ENCODE measurements at regions not wholly inside any gene's neighbourhood (a gene's known extent, or its start where the extent isn't known, plus 50 kb on each side); places are given as distances from the start of the nearest gene placed in this dataset.

- no peak overlapping the region for H3K4me3 ChIP-seq (ENCODE audit: control insufficient read depth in 2 of 3, extremely low read depth in 1 of 3, insufficient read depth in 2 of 3, low read depth in 1 of 3, low read length in 3 of 3)
- H2AFZ ChIP-seq (ENCODE audit: control insufficient read depth, low read length): no peak overlapping the region
- DNase-seq (ENCODE audit: low read depth, low spot score) (no peak), FAIRE-seq (no peak)
- H3K9me1 ChIP-seq (ENCODE audit: control insufficient read depth, extremely low read depth, insufficient read depth, low read length): no peaks in the 10 kb centered on the region
- dilution Hi-C loops (cut with MboI; ENCODE audit: extremely low pct_ligation_motif_present, low sequenced_read_pairs): no loop called here
- no peaks in the 10 kb centered on the region for H4K20me1 ChIP-seq (ENCODE audit: control insufficient read depth, extremely low read depth, insufficient read depth, low read length)
- no peaks in the 10 kb centered on the region for H3K27me3 ChIP-seq (ENCODE audit: control insufficient read depth, extremely low read depth, insufficient read depth, low read length)
- no peak overlapping the region for H3K4me2 ChIP-seq (ENCODE audit: control insufficient read depth, extremely low read depth, insufficient read depth, low read depth, low read length)
- no peaks in the 10 kb centered on the region for H3K36me3 ChIP-seq (ENCODE audit: control insufficient read depth in 2 of 2, extremely low read depth in 1 of 2, insufficient read depth in 2 of 2, low read length in 2 of 2)
- no peak for TF ChIP-seq EZH2 (IDR thresholded peaks at IDR 0.05; ENCODE audit: low read length)
- no peak for TF ChIP-seq CTCF (optimal IDR thresholded peaks at IDR 0.05 in 1 of 3, IDR thresholded peaks at IDR 0.05 in 1 of 3, conservative IDR thresholded peaks at IDR 0.05 in 1 of 3; ENCODE audit: extremely low read depth in 1 of 3, insufficient read depth in 2 of 3, low read length in 3 of 3)
- H3K27ac ChIP-seq (ENCODE audit: control insufficient read depth, insufficient read depth, low read length): no peak overlapping the region
- no peak overlapping the region for H3K9ac ChIP-seq (ENCODE audit: control insufficient read depth, extremely low read depth, insufficient read depth, low read length)
- no peaks in the 10 kb centered on the region for H3K9me3 ChIP-seq (ENCODE audit: control insufficient read depth, low read depth, low read length)
- no peaks in the 10 kb centered on the region for H3K4me1 ChIP-seq (ENCODE audit: control insufficient read depth, extremely low read depth, insufficient read depth, low read length)
- no peaks in the 10 kb centered on the region for H3K79me2 ChIP-seq (ENCODE audit: control insufficient read depth, insufficient read depth, low read length)
These were observed 304.5 kb downstream of the JRKL start for GRCh38 chr11:96694338-96694737.

- no peak overlapping the region for H3K27ac ChIP-seq (ENCODE audit: control insufficient read depth, insufficient read depth, low read length)
- H2AFZ ChIP-seq (ENCODE audit: control insufficient read depth, low read length): no peak overlapping the region
- no peak for DNase-seq (ENCODE audit: low read depth, low spot score)
- dilution Hi-C loops (cut with MboI; ENCODE audit: extremely low pct_ligation_motif_present, low sequenced_read_pairs): no loop called here
- no peaks in the 10 kb centered on the region for H3K79me2 ChIP-seq (ENCODE audit: control insufficient read depth, insufficient read depth, low read length)
- no peaks in the 10 kb centered on the region for H3K9me3 ChIP-seq (ENCODE audit: control insufficient read depth, low read depth, low read length)
- no peak overlapping the region for H3K4me3 ChIP-seq (ENCODE audit: control insufficient read depth in 2 of 3, extremely low read depth in 1 of 3, insufficient read depth in 2 of 3, low read depth in 1 of 3, low read length in 3 of 3)
- H3K9ac ChIP-seq (ENCODE audit: control insufficient read depth, extremely low read depth, insufficient read depth, low read length): no peak overlapping the region
- H3K4me2 ChIP-seq (ENCODE audit: control insufficient read depth, extremely low read depth, insufficient read depth, low read depth, low read length): no peak overlapping the region
- H4K20me1 ChIP-seq (ENCODE audit: control insufficient read depth, extremely low read depth, insufficient read depth, low read length): no peaks in the 10 kb centered on the region
- TF ChIP-seq CTCF (optimal IDR thresholded peaks at IDR 0.05 in 1 of 3, IDR thresholded peaks at IDR 0.05 in 1 of 3, conservative IDR thresholded peaks at IDR 0.05 in 1 of 3; ENCODE audit: extremely low read depth in 1 of 3, insufficient read depth in 2 of 3, low read length in 3 of 3) (no peak), EZH2 (IDR thresholded peaks at IDR 0.05; ENCODE audit: low read length) (no peak)
- no peaks in the 10 kb centered on the region for H3K27me3 ChIP-seq (ENCODE audit: control insufficient read depth, extremely low read depth, insufficient read depth, low read length)
- H3K4me1 ChIP-seq (ENCODE audit: control insufficient read depth, extremely low read depth, insufficient read depth, low read length): no peaks in the 10 kb centered on the region
- H3K9me1 ChIP-seq (ENCODE audit: control insufficient read depth, extremely low read depth, insufficient read depth, low read length): no peaks in the 10 kb centered on the region
- no peaks in the 10 kb centered on the region for H3K36me3 ChIP-seq (ENCODE audit: control insufficient read depth in 2 of 2, extremely low read depth in 1 of 2, insufficient read depth in 2 of 2, low read length in 2 of 2)
- no peak for FAIRE-seq
These were observed 306.9 kb downstream of the JRKL start for GRCh38 chr11:96696731-96697130.
